Caco-2 (cell line): ENCODE measurements at regions not wholly inside any gene's neighbourhood (a gene's known extent, or its start where the extent isn't known, plus 50 kb on each side); places are given as distances from the start of the nearest gene placed in this dataset.

Experiments
- BruUV-seq: library from RNA; stranded (reverse); fragments of 400-500 nt; replicated peaks from 2 replicates; lab custom pipeline; 2021; lab: Mats Ljungman, UMichigan
- CTCF ChIA-PET: fragments of 300-600 bp; sonication (Branson Sonifier 250); formaldehyde crosslinking; loops from one replicate; lab custom pipeline; 2022; ENCODE audit warnings: antibody characterized with exemption; lab: Charles Lee
- POLR2A ChIA-PET: fragments of 300-600 bp; sonication (Branson Sonifier 250); formaldehyde crosslinking; loops from one replicate; lab custom pipeline; 2022; ENCODE audit warnings: antibody characterized with exemption; lab: Charles Lee
- DNase-seq, 2 experiments: peaks; one replicate each; pipeline versions ENCODE4 v3.0.0 to v3.0.0-alpha.2; 2020 to 2022
- H3K27me3 ChIP-seq: replicated peaks from 2 replicates; pipeline ENCODE4 v1.6.0; 2011; ENCODE audit warnings: low read length; ENCODE audit not compliant: control insufficient read depth, insufficient read depth
- H3K36me3 ChIP-seq: 2 replicates; pipeline ENCODE4 v1.5.1; 2011; ENCODE audit warnings: low read length; ENCODE audit not compliant: control insufficient read depth, insufficient read depth
- H3K4me1 ChIP-seq: fragments of 250-450 bp; sonication (Bioruptor Pico); 2 replicates; pipeline ENCODE4 v1.5.1; 2020; ENCODE audit warnings: mild to moderate bottlenecking
- H3K4me3 ChIP-seq: 2 replicates; pipeline ENCODE4 v1.5.1; 2011; ENCODE audit warnings: low read depth, mild to moderate bottlenecking, control low read depth, low read length
- H3K9me3 ChIP-seq: fragments of 250-450 bp; sonication (Bioruptor Pico); 2 replicates; pipeline ENCODE4 v1.5.1; 2020; ENCODE audit warnings: mild to moderate bottlenecking, moderate library complexity
- H3K27ac Mint-ChIP-seq: one replicate; pipeline ENCODE4 v1.8.0; 2022; ENCODE audit warnings: mixed read lengths; ENCODE audit not compliant: unreplicated experiment
- H3K27me3 Mint-ChIP-seq: one replicate; pipeline ENCODE4 v1.8.0; 2022; ENCODE audit warnings: mixed read lengths; ENCODE audit not compliant: insufficient read depth, unreplicated experiment
- H3K36me3 Mint-ChIP-seq: one replicate; pipeline ENCODE4 v1.8.0; 2022; ENCODE audit warnings: mild to moderate bottlenecking, mixed read lengths; ENCODE audit not compliant: insufficient read depth, unreplicated experiment
- H3K4me1 Mint-ChIP-seq: one replicate; pipeline ENCODE4 v1.8.0; 2022; ENCODE audit warnings: low read depth, mixed read lengths; ENCODE audit not compliant: unreplicated experiment
- H3K4me3 Mint-ChIP-seq: one replicate; pipeline ENCODE4 v1.8.0; 2022; ENCODE audit warnings: mild to moderate bottlenecking, moderate library complexity, mixed read lengths; ENCODE audit not compliant: unreplicated experiment
- H3K9me3 Mint-ChIP-seq: one replicate; pipeline ENCODE4 v1.8.0; 2022; ENCODE audit warnings: mixed read lengths; ENCODE audit not compliant: unreplicated experiment
- CTCF ChIP-seq, 2 experiments: fragments of 200-600 bp in 1 of 2; IDR thresholded peaks; 1 replicate in 1 of 2; 2 replicates in 1 of 2; pipeline versions ENCODE4 v1.5.1 to v1.8.0; 2011 to 2022; ENCODE audit warnings: antibody characterized with exemption in 1 of 2, control low read depth in 1 of 2, inconsistent platforms in 1 of 2, low read depth in 1 of 2, low read length in 1 of 2, mild to moderate bottlenecking in 1 of 2, moderate library complexity in 1 of 2; ENCODE audit not compliant: insufficient read depth in 1 of 2, severe bottlenecking in 1 of 2, unreplicated experiment in 1 of 2
- intact Hi-C: fragments of 100-400 bp; cut with micrococcal nuclease; formaldehyde crosslinking; loops from one replicate; pipeline ENCODE4 v1.10.0; 2022; ENCODE audit not compliant: unreplicated experiment

- no peaks in the 10 kb centered on the region for H3K27me3 ChIP-seq
- Mint-ChIP-seq H3K27me3 (peaks cover 8% of the 10 kb centered on the region), H3K9me3 (no peaks in the 10 kb centered on the region), H3K27ac (no peak overlapping the region), H3K4me1 (no peaks in the 10 kb centered on the region), H3K36me3 (no peaks in the 10 kb centered on the region), H3K4me3 (no peak overlapping the region)
- DNase-seq: no peak
- CTCF ChIA-PET: no interaction called here
- H3K4me3 ChIP-seq: no peak overlapping the region
- no peaks in the 10 kb centered on the region for H3K36me3 ChIP-seq
- intact Hi-C loops: no loop called here
- BruUV-seq: no TSS peak
- TF ChIP-seq CTCF (IDR thresholded peaks at IDR 0.05; ENCODE audit: insufficient read depth in 1 of 2, low read depth in 1 of 2, low read length in 1 of 2, severe bottlenecking in 1 of 2, unreplicated experiment in 1 of 2): no peak
- H3K9me3 ChIP-seq: no peaks in the 10 kb centered on the region
- POLR2A ChIA-PET: interaction anchor here (0.6 kb wide), 1 partner anchor 47 kb away, joined by 3 read pairs; no protein-coding TSS in a partner anchor
- H3K4me1 ChIP-seq: no peaks in the 10 kb centered on the region
Observed at GRCh38 chr5:115469904-115470516, 74.6 kb downstream of the FEM1C start.

- no peak for DNase-seq
- ChIA-PET CTCF (no interaction called here), POLR2A (no interaction called here)
- intact Hi-C loops: no loop called here
- H3K9me3 Mint-ChIP-seq: no peaks in the 10 kb centered on the region
- H3K27ac Mint-ChIP-seq: no peak overlapping the region
- H3K4me3 Mint-ChIP-seq: no peak overlapping the region
- H3K27me3 Mint-ChIP-seq: peaks cover 8% of the 10 kb centered on the region
- Histone ChIP-seq H3K9me3 (no peaks in the 10 kb centered on the region), H3K4me3 (no peak overlapping the region), H3K36me3 (no peaks in the 10 kb centered on the region), H3K27me3 (no peaks in the 10 kb centered on the region), H3K4me1 (no peaks in the 10 kb centered on the region)
- no peak for TF ChIP-seq CTCF (IDR thresholded peaks at IDR 0.05; ENCODE audit: insufficient read depth in 1 of 2, low read depth in 1 of 2, low read length in 1 of 2, severe bottlenecking in 1 of 2, unreplicated experiment in 1 of 2)
- H3K36me3 Mint-ChIP-seq: no peaks in the 10 kb centered on the region
- no peaks in the 10 kb centered on the region for H3K4me1 Mint-ChIP-seq
- no TSS peak for BruUV-seq
Observed at GRCh38 chr5:115467628-115468027, 76.9 kb downstream of the FEM1C start.

- Histone ChIP-seq H3K36me3 (no peaks in the 10 kb centered on the region), H3K9me3 (no peaks in the 10 kb centered on the region), H3K4me1 (peaks cover 10% of the 10 kb centered on the region; the same call in 1 of the 2 replicates), H3K27me3 (no peaks in the 10 kb centered on the region), H3K4me3 (no peak overlapping the region)
- no peak overlapping the region for H3K4me3 Mint-ChIP-seq
- H3K9me3 Mint-ChIP-seq: no peaks in the 10 kb centered on the region
- DNase-seq: no peak
- CTCF ChIA-PET: no interaction called here
- no peak for TF ChIP-seq CTCF (IDR thresholded peaks at IDR 0.05; ENCODE audit: insufficient read depth in 1 of 2, low read depth in 1 of 2, low read length in 1 of 2, severe bottlenecking in 1 of 2, unreplicated experiment in 1 of 2)
- peaks cover 12% of the 10 kb centered on the region for H3K4me1 Mint-ChIP-seq
- H3K27ac Mint-ChIP-seq: no peak overlapping the region
- peaks cover 8% of the 10 kb centered on the region for H3K27me3 Mint-ChIP-seq
- no peaks in the 10 kb centered on the region for H3K36me3 Mint-ChIP-seq
- POLR2A ChIA-PET: no interaction called here
- intact Hi-C loops: no loop called here
- BruUV-seq: no TSS peak
Observed at GRCh38 chr5:115465431-115465830, 79.1 kb downstream of the FEM1C start.
